ENCODE measurements at regions not wholly inside any gene's neighbourhood (a gene's known extent, or its start where the extent isn't known, plus 50 kb on each side); places are given as distances from the start of the nearest gene placed in this dataset.

DNA sequence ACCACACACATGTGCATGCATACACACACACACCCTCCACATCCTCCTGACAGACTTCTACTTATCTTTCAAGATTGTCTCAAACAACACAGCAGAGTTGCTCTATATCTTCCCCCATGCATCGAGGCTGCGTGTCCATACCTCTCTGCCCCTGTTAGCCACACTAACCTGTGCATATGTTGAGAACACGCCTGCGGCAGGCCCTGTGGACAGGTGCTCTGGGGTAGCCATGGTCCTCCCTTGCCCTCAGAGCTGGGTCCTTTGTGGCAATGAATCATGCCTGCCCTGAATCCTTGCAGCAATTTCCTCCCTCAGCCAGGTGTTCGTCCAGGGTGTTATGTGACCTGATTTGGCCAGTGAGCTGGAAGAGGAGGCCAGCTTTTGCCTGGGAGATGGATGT lies 213.3 kb downstream of the KATNAL1 start (continued):
- TF ChIP-seq NR3C1 (CRISPR knock-in tag; conservative IDR thresholded peaks at IDR 0.05; ENCODE audit: low read depth) = no peak
- TF ChIP-seq, protein P1, sequence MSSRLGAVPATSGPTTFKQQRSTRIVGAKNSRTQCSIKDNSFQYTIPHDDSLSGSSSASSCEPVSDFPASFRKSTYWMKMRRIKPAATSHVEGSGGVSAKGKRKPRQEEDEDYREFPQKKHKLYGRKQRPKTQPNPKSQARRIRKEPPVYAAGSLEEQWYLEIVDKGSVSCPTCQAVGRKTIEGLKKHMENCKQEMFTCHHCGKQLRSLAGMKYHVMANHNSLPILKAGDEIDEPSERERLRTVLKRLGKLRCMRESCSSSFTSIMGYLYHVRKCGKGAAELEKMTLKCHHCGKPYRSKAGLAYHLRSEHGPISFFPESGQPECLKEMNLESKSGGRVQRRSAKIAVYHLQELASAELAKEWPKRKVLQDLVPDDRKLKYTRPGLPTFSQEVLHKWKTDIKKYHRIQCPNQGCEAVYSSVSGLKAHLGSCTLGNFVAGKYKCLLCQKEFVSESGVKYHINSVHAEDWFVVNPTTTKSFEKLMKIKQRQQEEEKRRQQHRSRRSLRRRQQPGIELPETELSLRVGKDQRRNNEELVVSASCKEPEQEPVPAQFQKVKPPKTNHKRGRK (CRISPR knock-in tag; IDR thresholded peaks at IDR 0.05; ENCODE audit: borderline replicate concordance) = no peak
- TF ChIP-seq GABPB1 (CRISPR knock-in tag; IDR thresholded peaks at IDR 0.05) = no peak
- TF ChIP-seq, protein P2, sequence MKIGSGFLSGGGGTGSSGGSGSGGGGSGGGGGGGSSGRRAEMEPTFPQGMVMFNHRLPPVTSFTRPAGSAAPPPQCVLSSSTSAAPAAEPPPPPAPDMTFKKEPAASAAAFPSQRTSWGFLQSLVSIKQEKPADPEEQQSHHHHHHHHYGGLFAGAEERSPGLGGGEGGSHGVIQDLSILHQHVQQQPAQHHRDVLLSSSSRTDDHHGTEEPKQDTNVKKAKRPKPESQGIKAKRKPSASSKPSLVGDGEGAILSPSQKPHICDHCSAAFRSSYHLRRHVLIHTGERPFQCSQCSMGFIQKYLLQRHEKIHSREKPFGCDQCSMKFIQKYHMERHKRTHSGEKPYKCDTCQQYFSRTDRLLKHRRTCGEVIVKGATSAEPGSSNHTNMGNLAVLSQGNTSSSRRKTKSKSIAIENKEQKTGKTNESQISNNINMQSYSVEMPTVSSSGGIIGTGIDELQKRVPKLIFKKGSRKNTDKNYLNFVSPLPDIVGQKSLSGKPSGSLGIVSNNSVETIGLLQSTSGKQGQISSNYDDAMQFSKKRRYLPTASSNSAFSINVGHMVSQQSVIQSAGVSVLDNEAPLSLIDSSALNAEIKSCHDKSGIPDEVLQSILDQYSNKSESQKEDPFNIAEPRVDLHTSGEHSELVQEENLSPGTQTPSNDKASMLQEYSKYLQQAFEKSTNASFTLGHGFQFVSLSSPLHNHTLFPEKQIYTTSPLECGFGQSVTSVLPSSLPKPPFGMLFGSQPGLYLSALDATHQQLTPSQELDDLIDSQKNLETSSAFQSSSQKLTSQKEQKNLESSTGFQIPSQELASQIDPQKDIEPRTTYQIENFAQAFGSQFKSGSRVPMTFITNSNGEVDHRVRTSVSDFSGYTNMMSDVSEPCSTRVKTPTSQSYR (CRISPR knock-in tag; IDR thresholded peaks at IDR 0.05) = no peak

DNA sequence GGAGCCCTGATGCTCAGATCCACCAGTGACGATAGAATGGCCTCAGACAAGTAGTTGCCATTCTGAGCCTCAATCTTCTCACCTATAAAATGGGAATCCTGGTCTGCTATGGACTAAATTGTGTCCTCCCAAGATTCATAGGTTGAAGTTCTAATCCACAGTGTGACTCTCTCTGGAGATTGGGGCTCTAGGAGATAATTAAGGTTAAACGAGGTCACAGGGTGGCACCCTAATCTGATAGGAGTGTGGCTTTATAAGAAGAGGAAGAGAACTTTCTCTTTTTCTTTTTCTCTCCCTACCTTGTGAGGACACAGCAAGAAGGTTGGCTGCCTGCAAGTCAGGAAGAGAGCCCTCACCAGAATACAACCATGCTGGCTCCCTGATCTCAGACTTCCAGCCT lies 214.1 kb downstream of the KATNAL1 start:
- Mint-ChIP-seq H3K4me1 (no peaks in the 10 kb centered on the region; the same call in 1 of the 2 replicates), H3K36me3 (no peaks in the 10 kb centered on the region), H3K27ac (no peak overlapping the region), H3K27me3 (ENCODE audit: low read depth) (no peaks in the 10 kb centered on the region), H3K9me3 (peaks cover 4% of the 10 kb centered on the region; the same call in 1 of the 2 replicates), H3K4me3 (no peak overlapping the region)
- ChIA-PET CTCF (no interaction called here), POLR2A (no interaction called here)
- DNase-seq (ENCODE audit: low spot score) (no peak), ATAC-seq (no peak)
- no peak for TF ChIP-seq ZNF317 (CRISPR knock-in tag; IDR thresholded peaks at IDR 0.05; ENCODE audit: borderline replicate concordance, low read depth)
- TF ChIP-seq FOXK1 (CRISPR knock-in tag; IDR thresholded peaks at IDR 0.05) = no peak
- TF ChIP-seq, protein P2 (CRISPR knock-in tag; IDR thresholded peaks at IDR 0.05) = no peak
- no peak for TF ChIP-seq JUN (CRISPR knock-in tag; IDR thresholded peaks at IDR 0.05)
- no peak for TF ChIP-seq FOXJ3 (CRISPR knock-in tag; IDR thresholded peaks at IDR 0.05; ENCODE audit: borderline replicate concordance)
- TF ChIP-seq ELF4 (CRISPR knock-in tag; IDR thresholded peaks at IDR 0.05; ENCODE audit: low read depth) = no peak

DNA sequence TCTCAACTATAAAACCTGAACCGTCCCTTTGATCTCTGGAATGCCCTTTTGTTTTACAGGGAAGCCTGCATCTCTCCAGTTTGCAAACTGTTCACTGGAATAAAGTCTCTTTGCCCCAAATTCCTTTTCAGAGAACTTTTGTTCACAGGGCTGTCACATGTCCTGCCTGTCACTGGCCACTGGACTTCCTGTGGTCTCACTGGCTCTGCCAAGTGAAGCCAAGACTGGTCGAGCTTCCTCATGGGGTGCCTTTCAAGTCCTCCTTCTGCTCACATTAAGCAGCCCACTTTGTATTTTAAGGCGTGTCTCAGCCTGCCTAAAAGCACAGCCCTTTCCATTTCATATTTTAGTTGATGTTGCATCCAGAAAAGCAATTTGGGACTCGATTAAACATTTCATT lies 215.7 kb downstream of the KATNAL1 start:
- TF ChIP-seq, protein P3, sequence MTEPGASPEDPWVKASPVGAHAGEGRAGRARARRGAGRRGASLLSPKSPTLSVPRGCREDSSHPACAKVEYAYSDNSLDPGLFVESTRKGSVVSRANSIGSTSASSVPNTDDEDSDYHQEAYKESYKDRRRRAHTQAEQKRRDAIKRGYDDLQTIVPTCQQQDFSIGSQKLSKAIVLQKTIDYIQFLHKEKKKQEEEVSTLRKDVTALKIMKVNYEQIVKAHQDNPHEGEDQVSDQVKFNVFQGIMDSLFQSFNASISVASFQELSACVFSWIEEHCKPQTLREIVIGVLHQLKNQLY (CRISPR knock-in tag; IDR thresholded peaks at IDR 0.05) = no peak
- TF ChIP-seq, protein P4, sequence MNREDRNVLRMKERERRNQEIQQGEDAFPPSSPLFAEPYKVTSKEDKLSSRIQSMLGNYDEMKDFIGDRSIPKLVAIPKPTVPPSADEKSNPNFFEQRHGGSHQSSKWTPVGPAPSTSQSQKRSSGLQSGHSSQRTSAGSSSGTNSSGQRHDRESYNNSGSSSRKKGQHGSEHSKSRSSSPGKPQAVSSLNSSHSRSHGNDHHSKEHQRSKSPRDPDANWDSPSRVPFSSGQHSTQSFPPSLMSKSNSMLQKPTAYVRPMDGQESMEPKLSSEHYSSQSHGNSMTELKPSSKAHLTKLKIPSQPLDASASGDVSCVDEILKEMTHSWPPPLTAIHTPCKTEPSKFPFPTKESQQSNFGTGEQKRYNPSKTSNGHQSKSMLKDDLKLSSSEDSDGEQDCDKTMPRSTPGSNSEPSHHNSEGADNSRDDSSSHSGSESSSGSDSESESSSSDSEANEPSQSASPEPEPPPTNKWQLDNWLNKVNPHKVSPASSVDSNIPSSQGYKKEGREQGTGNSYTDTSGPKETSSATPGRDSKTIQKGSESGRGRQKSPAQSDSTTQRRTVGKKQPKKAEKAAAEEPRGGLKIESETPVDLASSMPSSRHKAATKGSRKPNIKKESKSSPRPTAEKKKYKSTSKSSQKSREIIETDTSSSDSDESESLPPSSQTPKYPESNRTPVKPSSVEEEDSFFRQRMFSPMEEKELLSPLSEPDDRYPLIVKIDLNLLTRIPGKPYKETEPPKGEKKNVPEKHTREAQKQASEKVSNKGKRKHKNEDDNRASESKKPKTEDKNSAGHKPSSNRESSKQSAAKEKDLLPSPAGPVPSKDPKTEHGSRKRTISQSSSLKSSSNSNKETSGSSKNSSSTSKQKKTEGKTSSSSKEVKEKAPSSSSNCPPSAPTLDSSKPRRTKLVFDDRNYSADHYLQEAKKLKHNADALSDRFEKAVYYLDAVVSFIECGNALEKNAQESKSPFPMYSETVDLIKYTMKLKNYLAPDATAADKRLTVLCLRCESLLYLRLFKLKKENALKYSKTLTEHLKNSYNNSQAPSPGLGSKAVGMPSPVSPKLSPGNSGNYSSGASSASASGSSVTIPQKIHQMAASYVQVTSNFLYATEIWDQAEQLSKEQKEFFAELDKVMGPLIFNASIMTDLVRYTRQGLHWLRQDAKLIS (CRISPR knock-in tag; IDR thresholded peaks at IDR 0.05; ENCODE audit: borderline replicate concordance) = no peak
- TF ChIP-seq, protein P5, sequence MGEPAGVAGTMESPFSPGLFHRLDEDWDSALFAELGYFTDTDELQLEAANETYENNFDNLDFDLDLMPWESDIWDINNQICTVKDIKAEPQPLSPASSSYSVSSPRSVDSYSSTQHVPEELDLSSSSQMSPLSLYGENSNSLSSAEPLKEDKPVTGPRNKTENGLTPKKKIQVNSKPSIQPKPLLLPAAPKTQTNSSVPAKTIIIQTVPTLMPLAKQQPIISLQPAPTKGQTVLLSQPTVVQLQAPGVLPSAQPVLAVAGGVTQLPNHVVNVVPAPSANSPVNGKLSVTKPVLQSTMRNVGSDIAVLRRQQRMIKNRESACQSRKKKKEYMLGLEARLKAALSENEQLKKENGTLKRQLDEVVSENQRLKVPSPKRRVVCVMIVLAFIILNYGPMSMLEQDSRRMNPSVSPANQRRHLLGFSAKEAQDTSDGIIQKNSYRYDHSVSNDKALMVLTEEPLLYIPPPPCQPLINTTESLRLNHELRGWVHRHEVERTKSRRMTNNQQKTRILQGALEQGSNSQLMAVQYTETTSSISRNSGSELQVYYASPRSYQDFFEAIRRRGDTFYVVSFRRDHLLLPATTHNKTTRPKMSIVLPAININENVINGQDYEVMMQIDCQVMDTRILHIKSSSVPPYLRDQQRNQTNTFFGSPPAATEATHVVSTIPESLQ (CRISPR knock-in tag; IDR thresholded peaks at IDR 0.05) = no peak
- TF ChIP-seq FOXJ3 (CRISPR knock-in tag; IDR thresholded peaks at IDR 0.05; ENCODE audit: borderline replicate concordance) = no peak
- TF ChIP-seq, protein P6, sequence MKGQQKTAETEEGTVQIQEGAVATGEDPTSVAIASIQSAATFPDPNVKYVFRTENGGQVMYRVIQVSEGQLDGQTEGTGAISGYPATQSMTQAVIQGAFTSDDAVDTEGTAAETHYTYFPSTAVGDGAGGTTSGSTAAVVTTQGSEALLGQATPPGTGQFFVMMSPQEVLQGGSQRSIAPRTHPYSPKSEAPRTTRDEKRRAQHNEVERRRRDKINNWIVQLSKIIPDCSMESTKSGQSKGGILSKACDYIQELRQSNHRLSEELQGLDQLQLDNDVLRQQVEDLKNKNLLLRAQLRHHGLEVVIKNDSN (CRISPR knock-in tag; IDR thresholded peaks at IDR 0.05) = no peak
- TF ChIP-seq GRHL2 (CRISPR knock-in tag; IDR thresholded peaks at IDR 0.05; ENCODE audit: insufficient replicate concordance, severe bottlenecking) = no peak
- TF ChIP-seq ZBTB21 (CRISPR knock-in tag; IDR thresholded peaks at IDR 0.05; ENCODE audit: borderline replicate concordance) = no peak
- no peak for TF ChIP-seq TEAD4 (CRISPR knock-in tag; IDR thresholded peaks at IDR 0.05)
- TF ChIP-seq JUN (CRISPR knock-in tag; IDR thresholded peaks at IDR 0.05) = no peak
- no peak for TF ChIP-seq RELA (CRISPR knock-in tag; IDR thresholded peaks at IDR 0.05; ENCODE audit: borderline replicate concordance)
- DNase-seq (ENCODE audit: low spot score) (no peak), ATAC-seq (no peak)
- ChIA-PET CTCF (no interaction called here), POLR2A (no interaction called here)
- Mint-ChIP-seq H3K36me3 (peaks cover 2% of the 10 kb centered on the region), H3K4me1 (no peaks in the 10 kb centered on the region), H3K9me3 (peaks cover 7% of the 10 kb centered on the region), H3K27me3 (ENCODE audit: low read depth) (no peaks in the 10 kb centered on the region), H3K4me3 (no peak overlapping the region), H3K27ac (no peak overlapping the region)
